H1 (cell line): ENCODE measurements at regions not wholly inside any gene's neighbourhood (a gene's known extent, or its start where the extent isn't known, plus 50 kb on each side); places are given as distances from the start of the nearest gene placed in this dataset.

Experiments used
- KDM4A ChIP-seq: IDR thresholded peaks from one replicate; pipeline ENCODE4 v1.7.1; 2012; ENCODE audit warnings: low read depth, mild to moderate bottlenecking, moderate library complexity, low read length, inconsistent platforms; ENCODE audit not compliant: severe bottlenecking
- SUZ12 ChIP-seq: fragments of 200-600 bp; sonication (generic); IDR thresholded peaks from 2 replicates; pipeline ENCODE4 v1.6.1; 2012; ENCODE audit warnings: mild to moderate bottlenecking, inconsistent platforms, low read length, moderate library complexity, mixed read lengths
- TF ChIP-seq, protein P1 (sequence below): fragments of 300-600 bp; sonication (generic); IDR thresholded peaks from 2 replicates; pipeline ENCODE4 v1.7.1; 2012; ENCODE audit warnings: low read length, moderate library complexity, mild to moderate bottlenecking, inconsistent platforms; ENCODE audit not compliant: insufficient replicate concordance

DNA sequence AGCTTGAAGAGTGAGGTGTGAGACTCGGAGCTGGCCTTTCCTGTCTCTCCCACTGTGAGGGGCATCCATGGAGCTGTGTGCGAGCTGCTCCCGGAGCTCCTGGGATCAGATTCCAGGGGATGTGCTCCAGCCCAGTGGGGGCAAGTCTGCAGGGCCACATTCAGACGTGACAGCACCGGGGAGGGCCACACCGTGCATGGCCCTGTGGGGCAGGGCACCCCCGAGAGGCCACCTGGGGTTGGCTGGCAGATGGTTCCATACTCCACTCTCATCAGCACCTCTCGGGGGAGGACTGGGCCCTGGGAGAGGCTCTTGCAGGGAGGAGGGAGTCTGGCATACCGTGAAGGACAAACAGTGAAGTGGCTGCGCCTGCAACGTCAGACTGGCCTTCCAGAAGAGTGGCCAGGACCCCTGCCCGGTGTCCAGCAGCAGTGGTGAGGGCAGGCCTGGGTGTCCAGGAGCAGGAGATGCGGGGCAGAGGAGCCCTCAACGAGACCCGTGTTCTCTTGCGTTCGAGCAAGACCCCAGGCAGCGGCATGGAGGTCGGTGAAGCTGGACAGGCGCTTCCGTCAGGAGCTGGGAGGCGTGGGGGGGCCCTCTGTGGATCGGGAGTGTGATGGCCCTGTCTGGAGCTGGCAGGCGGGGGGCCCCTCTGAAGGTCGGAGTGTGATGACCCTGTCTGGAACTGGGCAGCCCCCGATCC lies 84.3 kb downstream of the ASB1 start (continued):
- TF ChIP-seq, protein P1, sequence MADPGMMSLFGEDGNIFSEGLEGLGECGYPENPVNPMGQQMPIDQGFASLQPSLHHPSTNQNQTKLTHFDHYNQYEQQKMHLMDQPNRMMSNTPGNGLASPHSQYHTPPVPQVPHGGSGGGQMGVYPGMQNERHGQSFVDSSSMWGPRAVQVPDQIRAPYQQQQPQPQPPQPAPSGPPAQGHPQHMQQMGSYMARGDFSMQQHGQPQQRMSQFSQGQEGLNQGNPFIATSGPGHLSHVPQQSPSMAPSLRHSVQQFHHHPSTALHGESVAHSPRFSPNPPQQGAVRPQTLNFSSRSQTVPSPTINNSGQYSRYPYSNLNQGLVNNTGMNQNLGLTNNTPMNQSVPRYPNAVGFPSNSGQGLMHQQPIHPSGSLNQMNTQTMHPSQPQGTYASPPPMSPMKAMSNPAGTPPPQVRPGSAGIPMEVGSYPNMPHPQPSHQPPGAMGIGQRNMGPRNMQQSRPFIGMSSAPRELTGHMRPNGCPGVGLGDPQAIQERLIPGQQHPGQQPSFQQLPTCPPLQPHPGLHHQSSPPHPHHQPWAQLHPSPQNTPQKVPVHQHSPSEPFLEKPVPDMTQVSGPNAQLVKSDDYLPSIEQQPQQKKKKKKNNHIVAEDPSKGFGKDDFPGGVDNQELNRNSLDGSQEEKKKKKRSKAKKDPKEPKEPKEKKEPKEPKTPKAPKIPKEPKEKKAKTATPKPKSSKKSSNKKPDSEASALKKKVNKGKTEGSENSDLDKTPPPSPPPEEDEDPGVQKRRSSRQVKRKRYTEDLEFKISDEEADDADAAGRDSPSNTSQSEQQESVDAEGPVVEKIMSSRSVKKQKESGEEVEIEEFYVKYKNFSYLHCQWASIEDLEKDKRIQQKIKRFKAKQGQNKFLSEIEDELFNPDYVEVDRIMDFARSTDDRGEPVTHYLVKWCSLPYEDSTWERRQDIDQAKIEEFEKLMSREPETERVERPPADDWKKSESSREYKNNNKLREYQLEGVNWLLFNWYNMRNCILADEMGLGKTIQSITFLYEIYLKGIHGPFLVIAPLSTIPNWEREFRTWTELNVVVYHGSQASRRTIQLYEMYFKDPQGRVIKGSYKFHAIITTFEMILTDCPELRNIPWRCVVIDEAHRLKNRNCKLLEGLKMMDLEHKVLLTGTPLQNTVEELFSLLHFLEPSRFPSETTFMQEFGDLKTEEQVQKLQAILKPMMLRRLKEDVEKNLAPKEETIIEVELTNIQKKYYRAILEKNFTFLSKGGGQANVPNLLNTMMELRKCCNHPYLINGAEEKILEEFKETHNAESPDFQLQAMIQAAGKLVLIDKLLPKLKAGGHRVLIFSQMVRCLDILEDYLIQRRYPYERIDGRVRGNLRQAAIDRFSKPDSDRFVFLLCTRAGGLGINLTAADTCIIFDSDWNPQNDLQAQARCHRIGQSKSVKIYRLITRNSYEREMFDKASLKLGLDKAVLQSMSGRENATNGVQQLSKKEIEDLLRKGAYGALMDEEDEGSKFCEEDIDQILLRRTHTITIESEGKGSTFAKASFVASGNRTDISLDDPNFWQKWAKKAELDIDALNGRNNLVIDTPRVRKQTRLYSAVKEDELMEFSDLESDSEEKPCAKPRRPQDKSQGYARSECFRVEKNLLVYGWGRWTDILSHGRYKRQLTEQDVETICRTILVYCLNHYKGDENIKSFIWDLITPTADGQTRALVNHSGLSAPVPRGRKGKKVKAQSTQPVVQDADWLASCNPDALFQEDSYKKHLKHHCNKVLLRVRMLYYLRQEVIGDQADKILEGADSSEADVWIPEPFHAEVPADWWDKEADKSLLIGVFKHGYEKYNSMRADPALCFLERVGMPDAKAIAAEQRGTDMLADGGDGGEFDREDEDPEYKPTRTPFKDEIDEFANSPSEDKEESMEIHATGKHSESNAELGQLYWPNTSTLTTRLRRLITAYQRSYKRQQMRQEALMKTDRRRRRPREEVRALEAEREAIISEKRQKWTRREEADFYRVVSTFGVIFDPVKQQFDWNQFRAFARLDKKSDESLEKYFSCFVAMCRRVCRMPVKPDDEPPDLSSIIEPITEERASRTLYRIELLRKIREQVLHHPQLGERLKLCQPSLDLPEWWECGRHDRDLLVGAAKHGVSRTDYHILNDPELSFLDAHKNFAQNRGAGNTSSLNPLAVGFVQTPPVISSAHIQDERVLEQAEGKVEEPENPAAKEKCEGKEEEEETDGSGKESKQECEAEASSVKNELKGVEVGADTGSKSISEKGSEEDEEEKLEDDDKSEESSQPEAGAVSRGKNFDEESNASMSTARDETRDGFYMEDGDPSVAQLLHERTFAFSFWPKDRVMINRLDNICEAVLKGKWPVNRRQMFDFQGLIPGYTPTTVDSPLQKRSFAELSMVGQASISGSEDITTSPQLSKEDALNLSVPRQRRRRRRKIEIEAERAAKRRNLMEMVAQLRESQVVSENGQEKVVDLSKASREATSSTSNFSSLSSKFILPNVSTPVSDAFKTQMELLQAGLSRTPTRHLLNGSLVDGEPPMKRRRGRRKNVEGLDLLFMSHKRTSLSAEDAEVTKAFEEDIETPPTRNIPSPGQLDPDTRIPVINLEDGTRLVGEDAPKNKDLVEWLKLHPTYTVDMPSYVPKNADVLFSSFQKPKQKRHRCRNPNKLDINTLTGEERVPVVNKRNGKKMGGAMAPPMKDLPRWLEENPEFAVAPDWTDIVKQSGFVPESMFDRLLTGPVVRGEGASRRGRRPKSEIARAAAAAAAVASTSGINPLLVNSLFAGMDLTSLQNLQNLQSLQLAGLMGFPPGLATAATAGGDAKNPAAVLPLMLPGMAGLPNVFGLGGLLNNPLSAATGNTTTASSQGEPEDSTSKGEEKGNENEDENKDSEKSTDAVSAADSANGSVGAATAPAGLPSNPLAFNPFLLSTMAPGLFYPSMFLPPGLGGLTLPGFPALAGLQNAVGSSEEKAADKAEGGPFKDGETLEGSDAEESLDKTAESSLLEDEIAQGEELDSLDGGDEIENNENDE: no peak
- TF ChIP-seq KDM4A (no peak), SUZ12 (no peak)
